Gastrocnemius medialis (tissue), 4 donors: ENCODE measurements at regions not wholly inside any gene's neighbourhood (a gene's known extent, or its start where the extent isn't known, plus 50 kb on each side); places are given as distances from the start of the nearest gene placed in this dataset.

Experiments
- POLR2A ChIP-seq, 2 donors: fragments of 450-650 bp; IDR thresholded peaks; one replicate each; pipeline ENCODE4 v1.6.1; 2017; ENCODE audit warnings: antibody characterized with exemption in 2 of 2, mild to moderate bottlenecking in 2 of 2, moderate library complexity in 2 of 2
- TF ChIP-seq, protein P1 (sequence below), 5 experiments: fragments of 450-650 bp in 3 of 5; fragments of 200-600 bp in 2 of 5; sonication (generic) in 2 of 5; IDR thresholded peaks in 4 of 5; conservative IDR thresholded peaks in 1 of 5; 1 replicate in 4 of 5; 2 replicates in 1 of 5; pipeline ENCODE4 v1.5.1; 2016 to 2019; ENCODE audit warnings: antibody characterized with exemption in 5 of 5, mild to moderate bottlenecking in 3 of 5, moderate library complexity in 3 of 5

DNA sequence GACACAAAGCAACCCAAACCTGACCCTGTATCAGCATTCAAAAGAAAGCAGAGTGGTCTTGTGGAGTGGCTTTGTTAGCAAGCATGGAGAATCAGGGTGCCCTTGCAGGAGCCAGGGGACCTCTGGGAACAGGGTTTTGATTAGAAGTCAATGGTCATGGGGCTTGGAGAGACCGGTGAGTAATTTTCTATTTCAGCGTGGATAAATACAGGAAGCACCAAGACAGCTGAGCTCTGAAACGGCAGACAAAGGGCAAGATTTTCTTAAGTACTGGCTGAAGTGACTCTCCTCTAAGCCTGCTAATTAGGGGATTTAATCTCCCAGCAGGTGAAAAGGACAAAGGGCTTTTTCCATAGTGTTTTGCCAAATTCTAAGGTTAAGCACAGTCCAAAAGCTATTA lies 78.0 kb upstream of the GAREM1 start:
- TF ChIP-seq, protein P1, sequence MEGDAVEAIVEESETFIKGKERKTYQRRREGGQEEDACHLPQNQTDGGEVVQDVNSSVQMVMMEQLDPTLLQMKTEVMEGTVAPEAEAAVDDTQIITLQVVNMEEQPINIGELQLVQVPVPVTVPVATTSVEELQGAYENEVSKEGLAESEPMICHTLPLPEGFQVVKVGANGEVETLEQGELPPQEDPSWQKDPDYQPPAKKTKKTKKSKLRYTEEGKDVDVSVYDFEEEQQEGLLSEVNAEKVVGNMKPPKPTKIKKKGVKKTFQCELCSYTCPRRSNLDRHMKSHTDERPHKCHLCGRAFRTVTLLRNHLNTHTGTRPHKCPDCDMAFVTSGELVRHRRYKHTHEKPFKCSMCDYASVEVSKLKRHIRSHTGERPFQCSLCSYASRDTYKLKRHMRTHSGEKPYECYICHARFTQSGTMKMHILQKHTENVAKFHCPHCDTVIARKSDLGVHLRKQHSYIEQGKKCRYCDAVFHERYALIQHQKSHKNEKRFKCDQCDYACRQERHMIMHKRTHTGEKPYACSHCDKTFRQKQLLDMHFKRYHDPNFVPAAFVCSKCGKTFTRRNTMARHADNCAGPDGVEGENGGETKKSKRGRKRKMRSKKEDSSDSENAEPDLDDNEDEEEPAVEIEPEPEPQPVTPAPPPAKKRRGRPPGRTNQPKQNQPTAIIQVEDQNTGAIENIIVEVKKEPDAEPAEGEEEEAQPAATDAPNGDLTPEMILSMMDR (IDR thresholded peaks at IDR 0.05 in 4 of 5, conservative IDR thresholded peaks at IDR 0.05 in 1 of 5), result no peak
- no peak for TF ChIP-seq POLR2A (IDR thresholded peaks at IDR 0.05)
